Hypothalamus (tissue), 51 donors: ENCODE measurements at regions not wholly inside any gene's neighbourhood (a gene's known extent, or its start where the extent isn't known, plus 50 kb on each side); places are given as distances from the start of the nearest gene placed in this dataset.
"Not testable (repeated sequence)": the region's sequence is repeated elsewhere in the genome, so short reads cannot be mapped to it uniquely, and the experiment has no call there.

Experiments used
- DNase-seq, 51 donors: peaks; one replicate each; lab custom pipeline; 2025; lab: John Stamatoyannopoulos, UW

DNA sequence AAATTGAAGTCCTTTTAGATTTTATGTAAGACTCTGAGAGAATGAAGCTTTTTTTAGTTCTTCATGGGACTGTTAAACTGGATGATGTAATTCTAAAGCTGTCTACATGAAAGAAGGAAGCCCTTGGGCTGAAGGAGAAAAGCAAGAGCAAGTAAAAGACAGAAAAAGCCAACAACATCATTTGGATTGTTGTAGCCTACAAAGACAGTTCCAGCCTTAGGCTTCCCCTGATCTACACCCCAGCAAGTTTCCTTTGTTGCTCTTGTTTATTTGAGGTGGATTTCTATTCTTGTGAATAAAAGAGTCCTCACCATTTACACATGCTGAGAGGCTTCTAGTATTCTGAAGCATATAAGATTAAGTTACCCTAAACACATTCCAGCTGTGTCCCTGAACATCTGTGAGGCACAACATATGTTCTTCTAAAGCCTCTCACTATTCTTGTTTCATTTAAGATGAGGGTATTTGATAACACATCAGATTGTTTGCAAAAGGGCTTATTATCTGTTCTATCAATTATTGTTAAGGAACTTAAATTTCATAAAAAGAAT is 377.8 kb downstream of the LNPK start:
- DNase-seq, result no peak

- DNase-seq, result no peak
These were observed 380.2 kb downstream of the LNPK start for GRCh38 chr2:175621821-175622220.

GRCh38 chr2:175620106-175620505 is 382.0 kb downstream of the LNPK start:
- DNase-seq, result no peak

GRCh38 chr2:175619179-175620045 is 382.7 kb downstream of the LNPK start:
- DNase-seq, result no peak

DNA sequence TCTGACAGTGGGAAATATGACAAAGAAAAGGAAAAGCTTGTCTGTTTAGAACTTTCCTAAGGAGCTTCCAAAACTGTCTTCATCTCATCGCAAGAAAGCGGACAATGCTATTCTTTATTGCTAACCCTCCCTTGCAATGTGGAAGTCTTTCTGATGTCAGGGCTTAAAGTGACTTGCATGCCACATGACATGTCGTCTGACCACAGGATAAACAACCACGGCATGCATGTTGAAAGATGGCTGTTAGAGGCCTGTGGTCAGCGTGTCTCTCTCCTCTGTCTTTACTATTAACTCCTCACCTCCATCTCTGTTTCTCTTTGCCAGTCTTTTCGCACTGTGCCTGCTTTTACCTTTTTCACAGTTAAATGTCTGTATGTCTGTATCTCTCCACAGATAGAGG is 389.8 kb downstream of the LNPK start:
- no peak for DNase-seq

DNA sequence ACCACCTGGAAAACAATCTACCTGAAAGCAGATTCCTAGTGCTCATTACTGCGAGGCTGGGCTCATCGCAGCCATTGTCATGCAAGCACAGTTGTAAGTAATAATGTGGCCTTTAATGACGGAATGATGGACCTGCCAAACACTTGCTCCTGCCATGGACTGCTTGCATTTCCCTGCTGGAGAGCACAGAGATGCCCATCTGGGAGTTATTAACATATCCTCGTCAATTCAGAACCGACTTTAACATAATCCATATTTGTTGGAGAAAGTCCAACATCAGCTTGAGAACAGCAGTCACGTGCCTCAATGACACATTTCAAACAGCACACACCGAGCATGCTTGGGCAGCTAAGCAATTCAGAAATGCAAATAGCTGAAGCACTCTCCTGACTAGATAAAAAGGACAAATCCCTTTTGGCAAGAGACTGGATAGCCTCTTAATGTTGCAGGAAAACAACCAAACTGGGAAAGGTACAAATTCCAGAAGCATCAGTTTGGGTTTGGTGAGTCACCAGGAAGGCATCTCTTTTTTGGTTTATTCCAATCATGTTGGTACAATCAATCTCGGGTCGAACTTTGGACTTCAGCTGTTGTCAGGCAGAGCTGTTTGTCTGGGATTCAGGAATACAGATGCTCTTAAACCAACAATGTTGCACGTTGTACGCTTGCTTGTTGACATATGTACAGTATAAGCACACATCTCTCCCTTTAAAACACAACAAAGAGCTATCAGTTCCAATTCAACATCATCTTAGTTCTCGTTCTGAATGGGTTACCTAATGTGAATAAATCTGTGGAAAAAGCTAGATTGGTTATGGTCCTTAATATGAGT is 395.8 kb downstream of the LNPK start:
- no peak for DNase-seq

GRCh38 chr2:175605640-175606009 is 396.4 kb downstream of the LNPK start:
- DNase-seq, result no peak

DNA sequence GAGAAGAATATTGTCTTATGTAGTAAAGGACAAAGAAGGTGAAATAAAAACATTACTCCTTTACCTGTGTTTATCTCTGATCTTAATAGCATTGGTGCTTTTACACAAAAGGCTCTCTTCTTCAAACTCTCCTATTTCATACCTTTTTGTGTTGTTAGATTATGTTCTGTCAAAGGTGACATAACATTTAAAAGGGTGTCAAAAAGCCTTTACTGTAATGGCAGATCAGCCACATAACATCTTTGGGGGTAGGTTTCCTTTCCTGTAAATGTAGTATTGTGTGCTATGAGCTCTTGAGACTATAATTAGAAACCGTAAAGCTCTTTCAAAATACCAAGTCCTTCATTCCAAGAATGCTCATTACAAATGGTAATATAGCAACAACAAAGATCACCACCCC is 400.1 kb downstream of the LNPK start:
- no peak for DNase-seq

GRCh38 chr2:175599966-175600831 is 401.9 kb downstream of the LNPK start:
- no peak for DNase-seq

DNA sequence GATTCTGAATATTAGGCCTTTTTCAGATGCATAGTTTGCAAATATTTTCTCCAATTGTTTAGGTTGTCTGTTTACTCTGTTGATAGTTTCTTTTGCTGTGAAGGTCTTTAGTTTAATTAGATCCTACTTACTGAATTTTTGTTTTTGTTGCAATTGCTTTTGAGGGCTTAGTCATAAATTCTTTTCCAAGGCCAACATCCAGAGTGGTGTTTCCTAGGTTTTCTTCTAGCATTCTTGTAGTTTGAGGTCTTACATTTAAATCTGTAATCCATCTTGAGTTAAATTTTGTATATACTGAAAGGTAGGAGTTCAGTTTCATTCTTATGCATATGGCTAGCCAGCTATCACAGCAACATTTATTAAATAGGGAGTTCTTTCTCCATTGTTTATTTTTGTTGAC is 404.8 kb downstream of the LNPK start:
- DNase-seq, result no peak

GRCh38 chr2:175595139-175595538 is 406.9 kb downstream of the LNPK start:
- DNase-seq, result no peak

GRCh38 chr2:175593686-175594525 is 408.2 kb downstream of the LNPK start:
- DNase-seq, result not testable (repeated sequence)

- DNase-seq, result not testable (repeated sequence)
These were observed 406.7 kb upstream of the ATP5MC3 start for GRCh38 chr2:175588213-175588612.

DNA sequence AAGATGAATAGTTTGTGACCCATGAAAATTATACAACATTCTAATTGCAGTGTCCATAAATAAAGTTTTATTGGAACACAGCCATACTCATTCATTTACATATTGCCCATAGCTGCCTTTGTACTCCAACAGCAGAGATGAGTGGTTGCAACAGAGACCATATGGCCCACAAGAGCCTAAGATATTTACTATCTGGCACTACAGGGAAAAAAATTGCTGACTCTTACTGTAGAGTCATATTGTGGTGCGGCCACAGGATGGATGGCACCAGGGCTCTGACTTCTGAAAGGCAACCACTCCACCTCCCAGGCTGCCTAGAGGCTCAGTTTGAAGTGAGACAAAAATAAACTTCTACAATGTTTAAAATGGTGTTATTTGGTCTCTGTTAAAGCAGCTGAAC is 404.0 kb upstream of the ATP5MC3 start:
- DNase-seq, result no peak

GRCh38 chr2:175580652-175581051 is 399.1 kb upstream of the ATP5MC3 start:
- DNase-seq, result no peak

DNA sequence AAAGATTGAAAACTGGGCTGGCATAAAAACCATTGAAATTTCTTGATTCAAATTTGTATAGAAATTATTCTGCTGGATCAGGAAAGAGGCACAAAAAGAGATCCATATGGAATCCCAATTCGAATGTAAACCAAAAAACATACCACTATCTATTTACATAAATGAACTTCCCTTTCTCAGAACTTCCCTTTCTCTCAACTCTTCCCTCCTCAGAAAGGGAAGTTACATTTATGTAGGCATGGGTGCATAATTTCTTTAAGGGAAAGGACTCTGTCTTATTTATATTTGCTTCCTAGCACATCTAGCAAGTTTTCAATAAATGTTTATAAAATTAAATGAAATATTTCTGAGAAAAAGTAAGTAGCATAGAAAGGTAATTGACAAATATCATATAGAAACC is 398.1 kb upstream of the ATP5MC3 start:
- no peak for DNase-seq

DNA sequence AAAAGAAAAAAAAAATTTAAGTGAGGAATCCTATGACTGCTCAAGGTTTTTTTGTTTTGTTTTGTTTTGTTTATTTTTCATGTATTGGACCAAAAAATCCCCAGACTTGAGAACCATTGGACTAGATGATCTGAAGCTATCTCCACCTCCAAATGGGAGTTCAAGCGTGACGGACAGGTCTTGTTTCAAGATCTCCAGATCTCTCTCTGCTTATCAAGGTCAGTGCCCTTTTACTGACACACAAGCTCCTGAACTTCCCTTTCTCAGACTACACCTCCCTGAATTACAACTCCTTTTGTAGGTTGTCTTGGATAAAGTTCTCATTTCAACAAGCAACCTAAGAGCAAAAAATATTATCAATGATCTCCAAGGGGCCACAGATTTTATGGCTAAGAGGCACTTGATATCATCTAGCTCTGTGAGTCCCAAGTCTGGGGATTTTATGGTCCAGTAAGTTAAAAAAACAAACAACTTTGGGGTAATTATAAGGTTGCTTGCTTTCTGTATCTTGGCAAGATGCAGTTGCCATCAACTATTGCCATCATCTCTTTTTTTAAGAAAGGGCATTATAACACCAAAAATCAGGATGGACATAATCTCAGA is 396.0 kb upstream of the ATP5MC3 start:
- no peak for DNase-seq

DNA sequence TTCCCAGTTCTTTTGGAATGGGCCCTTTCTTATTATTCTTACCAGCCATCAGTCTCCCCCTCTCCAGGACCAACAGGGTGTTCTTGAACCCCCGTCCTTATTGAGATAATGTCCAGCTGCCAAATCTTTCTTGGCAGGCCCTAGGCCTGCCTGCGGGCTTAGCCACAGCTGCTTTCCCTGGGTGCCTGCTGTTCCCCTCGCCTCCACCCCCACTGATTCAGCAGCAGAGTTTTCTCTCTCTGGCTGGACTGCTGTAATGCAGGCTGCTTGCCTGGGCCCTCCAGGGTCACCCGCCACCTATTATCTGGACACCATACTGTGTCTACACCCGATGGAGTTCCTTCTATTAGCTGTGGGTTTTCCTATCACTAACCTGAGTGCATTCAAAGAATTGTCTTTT is 395.4 kb upstream of the ATP5MC3 start:
- no peak for DNase-seq

- no peak for DNase-seq
These were observed 394.8 kb upstream of the ATP5MC3 start for GRCh38 chr2:175576270-175576669.
